CD4-positive, alpha-beta T cell treated with Interleukin-15 for 4 hours (primary cell): ENCODE measurements at regions not wholly inside any gene's neighbourhood (a gene's known extent, or its start where the extent isn't known, plus 50 kb on each side); places are given as distances from the start of the nearest gene placed in this dataset.
"Not testable (repeated sequence)": the region's sequence is repeated elsewhere in the genome, so short reads cannot be mapped to it uniquely, and the experiment has no call there.

Experiments used
- DNase-seq: peaks from one replicate; pipeline ENCODE4 v3.0.0-alpha.2; 2020; ENCODE audit warnings: low spot score

DNA sequence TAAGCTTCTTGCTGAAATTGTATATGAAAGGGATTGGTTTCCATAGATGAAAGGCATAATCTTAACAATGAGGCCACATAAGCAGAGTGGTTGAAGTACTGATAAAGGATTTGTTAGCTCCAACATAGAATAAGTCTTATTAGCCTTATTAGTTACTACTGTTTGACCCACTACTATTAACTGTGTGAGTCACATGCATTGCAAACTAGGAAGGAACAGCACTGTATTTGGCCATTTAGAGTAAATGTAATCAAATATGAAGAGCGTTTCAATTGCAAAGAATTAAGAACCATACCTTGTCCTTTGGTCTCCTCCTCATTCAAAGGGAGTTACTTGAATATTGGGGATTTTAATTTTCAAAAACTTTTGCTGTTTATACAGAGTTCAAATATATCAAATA is 428.9 kb downstream of the MDFIC start:
- no peak for DNase-seq

DNA sequence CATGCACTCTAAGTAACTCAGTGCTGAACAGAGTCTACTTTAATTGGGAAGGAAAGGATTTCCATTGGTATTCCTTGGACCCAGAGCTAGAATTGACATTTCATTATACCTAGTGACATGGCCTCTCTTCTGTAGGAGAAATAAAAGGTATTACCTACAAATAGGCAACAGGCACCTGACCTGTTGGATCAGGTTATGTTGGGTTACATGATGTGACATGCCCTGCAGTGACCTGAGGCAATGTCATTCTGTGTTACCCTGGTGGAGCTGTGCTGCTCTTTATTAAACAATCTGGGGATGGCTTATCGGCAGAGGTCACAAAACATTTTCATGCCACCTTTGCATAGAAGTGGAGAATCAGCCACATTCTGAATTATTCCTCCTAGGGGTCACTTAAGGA is 427.7 kb downstream of the MDFIC start:
- no peak for DNase-seq

DNA sequence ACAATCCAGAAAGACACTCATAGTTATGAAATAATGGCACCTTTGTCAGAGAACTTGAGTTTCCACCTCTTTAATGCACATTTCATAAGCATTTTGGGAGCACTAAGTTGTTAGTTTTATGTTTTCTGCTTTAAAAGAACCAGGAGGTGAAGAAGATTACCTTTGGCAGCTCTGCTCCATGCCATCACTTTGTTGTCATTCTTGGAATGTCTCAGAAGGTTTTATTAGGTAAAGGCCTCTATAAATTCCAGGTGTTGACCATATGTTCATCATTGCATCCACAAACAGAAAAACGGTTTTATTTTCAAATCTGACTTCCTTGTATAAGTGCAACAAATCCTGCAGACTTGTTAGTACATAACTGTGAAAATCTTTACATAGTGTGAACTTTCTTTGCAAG is 424.8 kb downstream of the MDFIC start:
- no peak for DNase-seq

DNA sequence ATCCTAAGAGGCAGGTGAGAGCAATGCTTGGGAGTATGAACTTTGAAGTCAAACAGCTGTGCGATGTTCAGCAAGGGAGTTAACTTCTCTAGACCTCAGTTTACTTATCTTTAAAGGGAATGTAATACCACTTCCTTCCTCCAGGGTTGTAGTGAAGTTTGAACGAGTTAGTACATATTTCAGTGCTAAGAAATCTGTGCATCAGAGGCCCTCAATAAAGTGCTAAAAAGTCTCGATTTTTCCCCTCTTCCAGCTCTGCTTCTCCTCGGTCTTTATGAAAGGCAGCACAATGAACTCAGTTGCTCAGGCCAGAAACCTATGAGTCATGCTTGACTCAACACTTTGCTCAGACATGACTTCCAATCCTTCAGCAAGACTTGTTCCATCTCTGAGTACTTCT is 418.9 kb downstream of the MDFIC start:
- DNase-seq, result no peak

DNA sequence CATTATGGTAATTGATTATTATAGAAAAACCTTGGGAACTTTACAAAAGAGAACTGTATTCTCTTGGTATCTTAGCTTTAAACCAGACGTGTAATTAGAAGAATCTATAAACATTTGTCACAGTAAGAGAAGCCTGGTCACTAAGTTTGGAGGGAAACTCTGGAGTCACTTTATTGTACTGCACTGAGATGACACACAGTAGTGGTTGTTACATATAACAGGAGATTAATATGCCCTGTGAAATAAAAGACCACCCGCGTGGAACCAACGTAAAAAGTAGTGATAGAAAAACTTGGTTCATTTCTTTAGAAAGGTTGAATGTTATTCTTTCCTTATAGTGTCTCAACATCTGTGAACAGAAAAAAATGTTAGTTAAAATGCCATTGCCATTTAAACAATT is 416.1 kb downstream of the MDFIC start:
- no peak for DNase-seq

DNA sequence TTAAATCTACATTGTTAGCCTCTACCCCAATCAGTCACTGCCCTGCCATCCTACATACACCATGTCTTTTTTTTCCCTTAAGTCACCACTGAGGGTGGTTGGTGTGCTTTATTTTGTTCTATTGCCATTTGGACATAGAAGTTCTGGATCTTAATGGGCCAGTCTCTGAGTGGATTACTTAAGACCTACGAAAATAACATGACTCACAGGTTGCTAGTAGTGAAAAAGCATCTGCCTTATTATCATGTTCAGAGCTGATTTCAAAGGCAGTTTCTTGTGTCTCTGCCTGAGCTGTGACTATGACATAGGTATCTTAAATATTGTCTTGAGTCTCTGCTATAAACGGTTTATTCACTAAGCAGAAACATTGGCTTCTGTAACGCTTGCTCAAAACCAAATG is 410.8 kb downstream of the MDFIC start:
- DNase-seq, result no peak

DNA sequence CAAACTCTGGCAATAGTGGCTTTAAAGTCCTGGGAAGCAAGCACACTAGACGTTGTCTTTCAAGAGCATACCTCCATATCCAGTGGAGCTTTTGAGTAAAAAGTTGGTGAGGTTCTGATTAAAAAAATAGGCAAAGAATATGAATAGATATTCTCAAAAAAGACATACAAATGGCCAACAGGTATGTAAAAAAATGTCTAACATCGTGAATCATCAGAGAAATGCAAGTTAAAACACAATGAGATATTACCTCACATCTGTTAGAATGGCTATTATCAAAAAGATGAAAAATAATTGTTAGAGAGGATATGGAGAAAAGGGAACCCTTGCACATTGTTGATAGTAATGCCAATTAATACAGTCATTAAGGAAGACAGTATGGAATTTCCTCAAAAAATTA is 407.1 kb downstream of the MDFIC start:
- no peak for DNase-seq

DNA sequence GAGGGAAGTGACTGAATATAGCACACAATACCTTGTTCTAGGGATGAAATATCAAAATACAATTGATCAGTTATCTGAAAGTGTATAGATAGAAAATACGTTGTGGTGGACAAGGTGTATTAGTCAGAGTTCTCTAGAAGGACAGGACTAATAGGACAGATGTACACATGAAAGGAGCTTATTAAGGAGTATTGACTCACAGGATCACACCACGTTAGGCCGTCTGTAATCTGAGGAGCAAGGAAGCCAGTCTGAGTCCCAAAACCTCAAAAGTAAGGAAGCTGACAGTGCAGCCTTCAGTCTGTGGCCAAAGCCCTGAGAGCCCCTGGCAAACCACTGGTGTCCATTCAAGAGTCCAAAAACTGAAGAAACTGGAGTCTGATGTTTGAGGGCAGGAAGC is 406.1 kb downstream of the MDFIC start:
- no peak for DNase-seq

DNA sequence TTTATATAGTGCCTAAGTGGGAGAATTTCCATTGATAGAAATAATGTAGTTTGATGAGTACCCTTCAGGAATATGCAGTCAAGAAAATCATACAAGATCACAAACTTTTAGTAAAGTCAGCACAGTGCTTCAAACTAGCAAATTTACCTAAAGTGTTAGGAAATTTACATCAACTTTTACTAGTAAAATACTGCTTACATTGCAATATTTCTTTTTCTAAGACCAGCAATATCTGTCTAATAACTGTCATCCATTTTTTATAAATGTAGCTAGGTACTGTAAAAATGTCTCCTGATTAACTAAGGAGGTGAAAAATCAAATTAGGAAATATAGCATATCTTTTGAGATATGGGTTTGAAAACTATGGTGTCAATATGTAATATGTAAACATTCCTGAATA is 405.4 kb downstream of the MDFIC start:
- DNase-seq, result no peak

DNA sequence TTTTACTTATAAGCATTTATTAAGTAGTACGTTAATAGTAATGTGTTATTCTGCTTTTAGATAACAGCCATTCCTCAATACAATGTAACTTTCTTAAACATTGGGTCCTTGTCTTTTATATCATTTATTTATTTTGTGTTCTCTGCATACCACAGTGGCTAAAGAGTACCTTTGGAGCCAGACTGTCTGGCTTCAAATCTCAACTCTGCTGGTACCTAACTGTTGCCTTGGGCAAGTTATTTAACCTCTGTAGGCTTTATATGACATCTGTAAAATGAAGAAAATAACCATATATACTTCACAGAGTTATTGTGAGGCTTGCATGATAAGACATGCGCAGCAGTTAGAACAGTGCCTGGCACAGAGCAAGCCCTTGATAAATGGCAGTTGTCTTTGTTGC is 397.6 kb downstream of the MDFIC start:
- no peak for DNase-seq

DNA sequence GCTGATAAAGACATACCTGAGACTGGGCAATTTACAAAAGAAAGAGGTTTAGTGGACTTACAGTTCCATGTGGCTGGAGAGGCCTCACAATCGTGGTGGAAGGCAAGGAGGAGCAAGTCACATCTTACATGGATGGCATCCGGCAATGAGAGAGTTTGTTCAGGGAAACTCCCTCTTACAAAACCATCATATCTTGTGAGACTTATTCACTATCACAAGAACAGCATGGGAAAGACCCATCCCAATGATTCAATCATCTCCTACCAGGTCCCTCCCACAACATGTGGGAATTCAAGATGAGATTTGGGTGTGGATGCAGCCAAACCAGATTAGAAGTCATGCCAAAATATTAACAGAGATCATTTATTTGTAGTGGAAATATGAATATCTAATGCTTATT is 388.4 kb downstream of the MDFIC start:
- not testable (repeated sequence) for DNase-seq

DNA sequence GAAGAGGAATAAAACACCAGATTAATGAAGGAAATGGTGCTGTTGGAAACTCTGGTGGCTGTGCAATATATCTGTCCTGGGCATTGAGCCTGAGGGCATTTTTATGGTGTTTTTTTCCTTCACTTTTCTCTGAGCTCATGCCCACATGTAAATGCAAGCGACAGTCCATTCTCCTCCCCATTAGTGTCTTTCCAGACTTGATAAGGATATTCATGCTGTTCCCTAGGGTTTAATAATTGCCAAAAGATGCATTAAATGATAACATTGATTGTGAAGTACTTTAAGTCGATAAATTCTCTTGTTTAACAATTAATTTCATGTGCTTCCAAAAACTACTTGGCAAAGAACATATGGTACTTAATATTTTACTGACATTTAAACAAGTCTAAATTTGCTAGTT is 384.7 kb downstream of the MDFIC start:
- no peak for DNase-seq

DNA sequence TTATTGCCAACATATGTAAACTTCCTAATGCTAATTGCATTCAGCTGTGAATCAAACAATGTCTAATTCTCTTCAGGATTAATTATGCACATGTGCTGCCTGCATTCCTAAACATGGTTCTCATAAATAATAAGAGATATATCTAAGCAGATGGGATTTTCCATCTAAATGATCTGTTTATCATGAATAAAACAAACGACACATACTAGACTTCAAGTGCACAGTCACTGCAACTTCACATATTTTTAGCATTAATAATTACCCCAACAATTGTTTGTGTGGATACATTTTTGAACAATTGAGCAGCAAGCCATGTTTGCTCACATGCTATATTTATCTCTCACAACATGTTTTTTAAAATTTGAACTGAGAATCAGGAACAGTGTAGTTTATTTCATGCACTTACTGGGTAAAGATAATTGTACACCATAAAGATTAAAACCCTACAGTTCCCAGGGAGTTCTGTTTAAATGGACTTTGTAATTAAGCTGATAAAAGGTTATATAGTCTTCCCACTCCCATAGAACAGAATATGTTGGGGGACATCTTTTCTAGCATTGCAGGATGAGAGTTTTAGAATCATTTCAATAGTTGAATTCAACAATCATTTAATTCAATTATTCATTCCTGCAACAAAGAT is 378.5 kb downstream of the MDFIC start:
- DNase-seq, result no peak

DNA sequence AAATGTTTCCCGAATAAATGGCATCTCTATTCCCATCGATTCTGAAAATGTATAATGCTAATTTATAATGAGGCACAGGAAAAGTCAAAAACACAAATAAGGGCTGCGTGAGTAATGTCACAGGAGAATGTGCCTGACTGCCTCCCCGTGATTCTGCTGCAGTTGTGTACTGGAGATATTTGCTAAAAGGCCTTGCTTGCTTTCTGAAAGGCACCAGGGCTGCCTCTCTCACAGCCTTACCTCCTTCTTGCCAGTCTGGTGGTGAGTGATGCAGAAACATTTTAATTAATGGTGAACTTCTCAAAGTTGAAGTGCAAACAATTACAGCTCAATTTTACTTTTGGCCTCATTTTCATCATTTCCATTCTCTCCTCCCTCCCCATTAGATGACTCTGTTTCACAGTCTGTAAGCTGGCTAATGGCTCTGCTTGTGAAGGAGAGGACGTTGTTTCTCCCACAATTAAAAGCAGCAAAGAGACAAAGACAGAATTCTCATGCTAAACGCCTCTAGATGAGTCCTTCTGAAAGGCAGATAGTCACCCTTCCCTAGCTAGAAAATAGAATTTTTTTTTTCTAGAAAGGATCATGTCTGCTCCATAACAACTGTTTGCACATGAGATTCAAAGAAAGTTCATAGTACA is 377.6 kb downstream of the MDFIC start:
- DNase-seq, result no peak

DNA sequence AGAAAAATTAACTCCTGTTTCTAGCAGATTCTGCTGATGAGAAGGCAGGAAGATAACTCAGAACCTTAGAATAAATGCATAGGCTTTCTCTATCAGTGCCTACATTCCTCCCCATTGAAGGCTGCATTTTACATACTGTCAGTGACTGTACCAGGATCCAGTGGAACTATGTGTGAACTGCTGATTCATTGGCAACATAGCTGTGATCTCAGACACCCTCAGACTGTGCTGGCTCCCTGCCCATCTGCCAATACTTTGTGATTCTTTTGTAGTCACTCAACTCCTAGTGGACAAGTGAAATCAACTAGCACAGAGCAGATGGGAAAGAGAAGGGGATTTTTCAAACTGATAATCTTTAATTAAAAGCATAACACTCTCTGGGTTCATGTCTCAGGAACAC is 375.8 kb downstream of the MDFIC start:
- no peak for DNase-seq

DNA sequence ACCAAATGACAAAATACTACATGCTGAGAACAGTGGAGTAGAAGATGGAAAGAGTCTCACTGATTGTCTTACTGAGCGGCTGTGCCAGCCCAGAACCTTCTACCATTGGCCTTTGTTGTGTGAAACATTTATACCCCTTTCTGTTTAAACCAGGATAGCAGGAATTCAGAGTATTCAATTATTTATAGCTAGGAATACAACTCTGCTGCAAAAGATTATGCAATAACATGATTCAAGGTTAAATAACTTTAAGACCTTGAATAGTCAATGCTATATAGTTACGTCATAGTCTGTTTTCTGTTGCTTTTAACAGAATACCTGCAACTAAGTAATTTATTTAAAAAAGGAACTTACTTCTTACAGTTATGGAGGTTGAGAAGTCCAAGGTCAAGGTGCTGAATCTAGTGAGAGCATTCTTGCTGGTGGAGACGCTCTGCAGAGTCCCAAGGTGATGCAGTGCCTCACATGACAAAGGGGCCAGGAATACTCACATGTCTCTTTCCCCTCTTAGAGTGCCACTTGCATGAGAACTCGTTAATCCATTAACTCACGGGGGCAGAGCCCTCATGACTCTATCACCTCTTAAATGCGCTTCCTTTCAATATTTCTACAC is 371.8 kb downstream of the MDFIC start:
- DNase-seq, result no peak

DNA sequence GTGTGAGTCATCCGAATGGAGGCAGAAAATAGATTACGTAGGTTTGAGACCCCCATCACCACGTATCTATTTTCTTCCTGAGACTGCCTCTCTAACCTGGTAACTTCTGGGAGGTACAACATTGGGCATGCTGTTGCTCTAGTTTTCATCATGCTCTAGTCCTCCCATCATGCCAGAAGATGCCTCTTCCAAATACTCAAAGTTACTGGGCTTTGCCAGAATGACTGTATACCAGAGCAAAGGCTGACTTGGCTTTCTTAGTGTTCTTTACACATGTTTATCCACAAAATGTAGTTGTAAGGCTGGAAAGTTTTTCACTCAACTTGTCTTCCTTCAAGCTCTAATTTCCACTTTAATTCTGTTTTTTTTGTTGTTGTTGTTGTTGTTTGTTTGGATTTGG is 370.5 kb downstream of the MDFIC start:
- DNase-seq, result no peak

DNA sequence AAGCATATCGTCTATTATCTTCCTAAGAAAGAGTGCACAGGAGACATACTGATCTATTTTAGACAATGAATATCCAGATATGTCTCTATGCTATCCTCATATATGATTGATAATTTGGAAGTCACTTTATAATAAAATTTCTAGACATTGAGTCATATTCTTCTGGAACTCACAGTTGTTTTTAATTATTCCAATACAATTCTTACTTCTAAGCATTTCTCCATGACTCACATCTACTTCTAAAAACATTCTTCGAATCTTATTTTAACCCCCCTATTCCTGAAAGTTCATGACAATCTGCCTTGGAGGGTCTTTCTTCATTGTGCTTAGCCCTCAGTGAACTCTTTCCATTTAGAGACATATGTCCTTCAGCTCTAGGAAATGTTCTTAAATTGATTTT is 368.1 kb downstream of the MDFIC start:
- DNase-seq, result no peak

DNA sequence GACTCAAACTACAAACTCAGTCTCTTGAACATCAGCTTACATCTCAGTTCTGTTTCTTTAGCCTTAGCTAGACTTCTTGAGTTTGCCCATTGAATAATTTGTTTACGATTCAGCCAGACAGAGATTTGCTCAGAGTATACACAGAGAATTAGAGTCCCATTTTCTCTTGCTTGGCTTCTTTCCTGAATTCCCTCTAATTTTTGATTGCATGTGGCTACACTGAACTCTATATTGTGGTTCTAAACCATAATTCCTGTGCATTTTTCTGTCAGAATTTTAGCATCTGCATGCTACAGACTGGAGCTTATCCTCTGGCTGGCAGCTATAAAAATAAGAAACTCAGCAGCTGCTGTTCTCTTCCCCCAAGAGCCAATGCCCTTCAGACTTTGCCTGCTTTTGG is 354.9 kb downstream of the MDFIC start:
- no peak for DNase-seq

DNA sequence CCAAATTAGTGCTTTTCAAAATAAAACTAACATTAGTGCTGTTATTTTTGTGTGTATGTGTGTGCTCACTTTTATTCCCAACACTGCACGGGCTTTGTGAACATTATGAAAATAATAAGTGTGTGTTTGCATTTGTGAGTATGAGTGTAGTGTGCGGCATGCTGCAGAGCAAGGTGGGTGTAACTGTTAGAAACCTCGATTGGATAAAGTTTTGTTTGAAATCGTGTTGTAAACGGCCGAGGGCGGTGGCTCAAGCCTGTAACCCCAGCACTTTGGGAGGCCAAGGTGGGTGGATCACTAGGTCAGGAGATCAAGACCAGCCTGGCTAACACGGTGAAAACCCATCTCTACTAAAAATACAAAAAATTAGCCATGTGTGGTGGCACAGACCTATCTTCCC is 352.0 kb downstream of the MDFIC start:
- DNase-seq, result not testable (repeated sequence)

DNA sequence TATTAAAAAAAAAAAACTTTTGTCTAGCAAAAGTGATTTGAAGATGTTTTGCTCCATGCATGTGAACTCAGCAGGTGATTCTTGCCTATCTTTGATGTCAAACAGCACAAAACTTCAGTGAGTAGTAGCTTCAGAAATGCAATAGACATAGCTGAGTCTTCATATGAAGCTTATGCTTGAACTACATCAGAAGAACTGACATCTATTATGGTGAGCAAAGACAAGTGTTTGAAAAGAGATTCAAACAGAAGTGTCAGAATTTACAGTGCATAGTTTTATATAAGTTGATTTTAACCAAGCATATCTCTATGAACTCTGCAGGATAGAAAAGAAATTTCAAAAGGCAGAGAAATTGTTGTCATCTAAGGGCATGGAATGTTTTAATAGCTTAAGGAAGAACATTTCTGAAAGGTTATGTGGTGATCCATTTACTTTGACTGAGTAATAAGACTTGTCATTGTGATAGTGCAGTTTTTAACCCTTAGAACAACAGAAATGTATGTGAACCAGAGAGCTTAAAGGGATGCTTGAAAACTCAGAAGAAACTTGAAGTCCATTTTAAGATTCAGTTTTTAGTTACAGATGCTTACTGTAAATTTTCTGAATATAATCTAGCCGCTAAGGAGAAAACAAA is 351.4 kb downstream of the MDFIC start:
- no peak for DNase-seq

DNA sequence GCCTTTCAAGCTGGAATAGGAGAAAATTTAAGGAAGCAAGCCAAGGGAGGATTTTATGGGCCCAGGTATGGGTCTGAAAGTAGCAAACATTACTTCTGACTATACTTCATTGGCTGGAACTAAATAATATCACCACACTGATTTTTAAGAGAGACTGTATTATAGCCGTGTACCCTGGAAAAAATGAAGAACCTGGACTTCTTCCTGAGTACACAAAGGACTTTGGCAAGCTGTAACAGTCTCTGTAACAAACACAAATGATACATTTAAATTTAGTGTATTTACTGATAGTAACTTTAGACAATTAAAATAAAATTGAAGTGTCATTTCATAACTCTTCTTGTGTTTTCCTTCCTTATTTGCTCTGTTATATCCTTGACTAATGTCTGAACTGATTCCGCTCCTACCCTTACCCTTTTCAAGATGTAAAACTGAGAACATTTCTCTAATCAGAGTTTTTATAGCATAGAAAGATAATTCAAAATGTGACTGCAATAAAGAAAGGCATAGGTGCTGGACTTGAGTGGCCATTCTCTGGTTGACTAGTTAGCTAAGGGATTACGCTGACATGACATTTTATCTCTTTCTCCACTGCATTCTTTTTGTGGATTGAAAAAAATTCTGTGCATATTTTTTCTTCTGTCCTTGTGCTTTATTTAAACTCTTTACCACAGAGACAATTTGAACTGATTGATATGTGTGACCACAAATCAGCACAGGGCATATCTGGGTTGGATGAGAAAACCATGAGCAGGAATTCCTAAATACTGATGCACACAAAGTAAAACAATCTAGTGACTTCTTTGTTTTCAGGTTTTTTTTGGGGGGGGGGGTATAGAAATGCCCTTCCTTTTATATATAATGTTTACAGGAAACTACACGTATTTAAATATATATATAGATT is 349.7 kb downstream of the MDFIC start:
- no peak for DNase-seq
